ENCODE measurements at regions not wholly inside any gene's neighbourhood (a gene's known extent, or its start where the extent isn't known, plus 50 kb on each side); places are given as distances from the start of the nearest gene placed in this dataset.

GRCh38 chr2:156118753-156119416 lies 213.6 kb downstream of the NR4A2 start:
- Histone ChIP-seq H3K4me3 (no peak overlapping the region), H3K9me3 (no peaks in the 10 kb centered on the region), H3K36me3 (no peaks in the 10 kb centered on the region), H3K27ac (no peak overlapping the region), H3K27me3 (no peaks in the 10 kb centered on the region), H3K4me1 (no peaks in the 10 kb centered on the region)
- intact Hi-C loops (cut with DNase I; ENCODE audit: low total_unique reads): no loop called here
- ATAC-seq (no peak), DNase-seq (no peak)
- in situ Hi-C loops (cut with MboI; ENCODE audit: low sequenced_read_pairs in 4 of 4): no loop called here
- no peak for TF ChIP-seq CTCF (IDR thresholded peaks at IDR 0.05 in 4 of 5, conservative IDR thresholded peaks at IDR 0.05 in 1 of 5)
- no peak for TF ChIP-seq POLR2A (IDR thresholded peaks at IDR 0.05)

DNA sequence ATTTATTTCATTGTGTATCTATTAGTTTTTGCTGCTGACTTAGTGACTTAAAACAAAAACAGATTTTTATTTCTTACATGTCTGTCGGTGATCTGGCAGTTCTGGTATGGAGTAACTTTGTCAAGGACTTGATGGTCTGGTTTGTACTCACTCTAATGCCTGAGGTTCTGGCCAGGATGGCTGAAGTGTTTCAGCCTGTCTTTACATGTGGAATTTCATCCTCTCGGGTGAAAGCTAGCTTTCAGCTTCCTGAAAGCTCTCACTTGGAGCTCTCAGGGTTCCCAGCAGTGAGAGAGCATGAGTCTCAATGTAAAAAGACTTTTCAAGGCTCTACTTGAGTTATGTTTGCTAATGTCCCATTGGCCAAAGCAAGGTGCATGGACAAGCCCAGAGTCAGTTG lies 216.4 kb downstream of the NR4A2 start:
- in situ Hi-C loops (cut with MboI; ENCODE audit: low sequenced_read_pairs in 4 of 4): no loop called here
- Histone ChIP-seq H3K27me3 (no peaks in the 10 kb centered on the region), H3K4me3 (no peak overlapping the region), H3K36me3 (no peaks in the 10 kb centered on the region), H3K4me1 (no peaks in the 10 kb centered on the region), H3K9me3 (no peaks in the 10 kb centered on the region), H3K27ac (no peak overlapping the region)
- intact Hi-C loops (cut with DNase I; ENCODE audit: low total_unique reads): no loop called here
- ATAC-seq (no peak), DNase-seq (no peak)
- TF ChIP-seq POLR2A (IDR thresholded peaks at IDR 0.05) (no peak), CTCF (IDR thresholded peaks at IDR 0.05 in 4 of 5, conservative IDR thresholded peaks at IDR 0.05 in 1 of 5) (no peak)

DNA sequence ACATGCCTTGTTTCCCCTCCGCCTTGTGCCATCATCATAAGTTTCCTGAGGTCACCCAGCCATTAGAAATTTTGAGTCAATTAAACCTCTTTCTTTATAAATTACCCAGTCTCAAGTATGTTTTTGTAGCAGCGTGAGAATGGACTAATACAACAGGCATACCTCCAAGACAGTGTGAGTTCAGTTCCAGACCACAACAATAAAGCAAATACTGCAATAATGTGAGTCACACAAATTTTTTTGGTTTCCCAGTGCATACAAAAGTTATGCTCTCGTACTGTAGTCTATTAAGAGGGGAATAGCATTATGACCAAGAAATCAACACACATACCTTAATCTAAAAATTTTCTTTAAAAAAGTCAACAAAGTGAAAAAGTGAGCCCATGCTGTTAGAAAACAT lies 217.2 kb downstream of the NR4A2 start:
- Histone ChIP-seq H3K4me1 (no peaks in the 10 kb centered on the region), H3K9me3 (no peaks in the 10 kb centered on the region), H3K36me3 (no peaks in the 10 kb centered on the region), H3K27ac (no peak overlapping the region), H3K27me3 (no peaks in the 10 kb centered on the region), H3K4me3 (no peak overlapping the region)
- TF ChIP-seq POLR2A (IDR thresholded peaks at IDR 0.05) (no peak), CTCF (IDR thresholded peaks at IDR 0.05 in 4 of 5, conservative IDR thresholded peaks at IDR 0.05 in 1 of 5) (no peak)
- intact Hi-C loops (cut with DNase I; ENCODE audit: low total_unique reads): no loop called here
- ATAC-seq: no peak
- DNase-seq: no peak
- in situ Hi-C loops (cut with MboI; ENCODE audit: low sequenced_read_pairs in 4 of 4): no loop called here

GRCh38 chr2:156112323-156112722 lies 220.2 kb downstream of the NR4A2 start:
- no peak overlapping the region for H3K27ac ChIP-seq
- intact Hi-C loops (cut with DNase I; ENCODE audit: low total_unique reads) (no loop called here), in situ Hi-C loops (cut with MboI; ENCODE audit: low sequenced_read_pairs in 4 of 4) (no loop called here)
- H3K27me3 ChIP-seq: no peaks in the 10 kb centered on the region
- TF ChIP-seq POLR2A (IDR thresholded peaks at IDR 0.05): no peak
- no peak for TF ChIP-seq CTCF (IDR thresholded peaks at IDR 0.05 in 4 of 5, conservative IDR thresholded peaks at IDR 0.05 in 1 of 5)
- no peaks in the 10 kb centered on the region for H3K9me3 ChIP-seq
- no peak for DNase-seq
- no peak overlapping the region for H3K4me3 ChIP-seq
- no peaks in the 10 kb centered on the region for H3K4me1 ChIP-seq
- ATAC-seq: no peak
- no peaks in the 10 kb centered on the region for H3K36me3 ChIP-seq

DNA sequence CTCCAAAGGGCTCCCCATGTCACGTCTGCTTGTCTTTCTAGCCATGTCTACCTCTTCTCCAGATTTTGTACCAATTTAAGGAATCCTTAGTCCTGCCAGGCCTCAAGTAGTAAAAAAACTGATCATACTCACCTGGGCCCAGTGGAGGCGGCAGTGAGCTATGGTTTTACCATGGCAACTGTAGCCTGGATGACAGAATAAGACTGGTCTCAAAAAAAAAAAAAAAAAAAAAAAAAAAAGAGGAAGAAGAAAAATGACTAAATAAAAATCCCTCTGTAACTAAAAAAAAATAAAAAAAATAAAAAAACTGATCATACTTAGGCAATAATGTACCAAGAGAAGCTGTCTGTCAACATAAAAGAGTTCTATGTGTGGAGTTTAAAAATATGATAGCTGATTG lies 221.6 kb downstream of the NR4A2 start:
- no peak overlapping the region for H3K4me3 ChIP-seq
- no peaks in the 10 kb centered on the region for H3K27me3 ChIP-seq
- TF ChIP-seq CTCF (IDR thresholded peaks at IDR 0.05 in 4 of 5, conservative IDR thresholded peaks at IDR 0.05 in 1 of 5): no peak
- no peak for DNase-seq
- no peak for ATAC-seq
- intact Hi-C loops (cut with DNase I; ENCODE audit: low total_unique reads): no loop called here
- H3K36me3 ChIP-seq: no peaks in the 10 kb centered on the region
- no peaks in the 10 kb centered on the region for H3K9me3 ChIP-seq
- in situ Hi-C loops (cut with MboI; ENCODE audit: low sequenced_read_pairs in 4 of 4): no loop called here
- no peaks in the 10 kb centered on the region for H3K4me1 ChIP-seq
- H3K27ac ChIP-seq: no peak overlapping the region
